Fibroblast of lung (primary cell): ENCODE measurements at regions not wholly inside any gene's neighbourhood (a gene's known extent, or its start where the extent isn't known, plus 50 kb on each side); places are given as distances from the start of the nearest gene placed in this dataset.

ENCODE experiments used
- DNase-seq, 2 donors: peaks; one replicate each; pipeline versions ENCODE4 v3.0.0 to v3.0.0-alpha.2; 2010; ENCODE audit warnings: low read depth in 2 of 2
- H2AFZ ChIP-seq: 2 replicates; pipeline ENCODE4 v1.5.1; 2012; ENCODE audit warnings: low read length, control low read depth, inconsistent platforms
- H3K27ac ChIP-seq: 2 replicates; pipeline ENCODE4 v1.5.1; 2011; ENCODE audit warnings: low read length, control low read depth; ENCODE audit not compliant: insufficient read depth
- H3K27me3 ChIP-seq: 2 replicates; pipeline ENCODE4 v1.5.1; 2011; ENCODE audit warnings: mild to moderate bottlenecking, low read length; ENCODE audit not compliant: control insufficient read depth, insufficient read depth
- H3K36me3 ChIP-seq: 2 replicates; pipeline ENCODE4 v1.5.1; 2011; ENCODE audit warnings: low read length; ENCODE audit not compliant: control insufficient read depth, insufficient read depth
- H3K4me1 ChIP-seq: 2 replicates; pipeline ENCODE4 v1.5.1; 2011; ENCODE audit warnings: low read length; ENCODE audit not compliant: control insufficient read depth, insufficient read depth; ENCODE audit errors: extremely low read depth
- H3K4me2 ChIP-seq: 2 replicates; pipeline ENCODE4 v1.5.1; 2011; ENCODE audit warnings: low read length, control low read depth; ENCODE audit not compliant: insufficient read depth; ENCODE audit errors: extremely low read depth
- H3K4me3 ChIP-seq, 4 experiments: fragments of 200-600 bp in 1 of 4; sonication (generic) in 1 of 4; replicated peaks in 1 of 4; 2 replicates each; pipeline ENCODE4 v1.5.1; 2011 to 2016; ENCODE audit warnings: low read length in 4 of 4, low read depth in 3 of 4, mild to moderate bottlenecking in 3 of 4, control low read depth in 2 of 4, inconsistent platforms in 1 of 4, mixed read lengths in 1 of 4; ENCODE audit not compliant: insufficient read depth in 1 of 4; ENCODE audit errors: control extremely low read depth in 1 of 4
- H3K79me2 ChIP-seq: 2 replicates; pipeline ENCODE4 v1.5.1; 2012; ENCODE audit warnings: mild to moderate bottlenecking, low read length, inconsistent platforms; ENCODE audit not compliant: control insufficient read depth, insufficient read depth
- H3K9ac ChIP-seq: 2 replicates; pipeline ENCODE4 v1.5.1; 2011; ENCODE audit warnings: mild to moderate bottlenecking, low read length, control low read depth; ENCODE audit not compliant: insufficient read depth
- H3K9me3 ChIP-seq: 2 replicates; pipeline ENCODE4 v1.5.1; 2012; ENCODE audit warnings: low read depth, low read length; ENCODE audit not compliant: control insufficient read depth, insufficient read depth
- H4K20me1 ChIP-seq: 2 replicates; pipeline ENCODE4 v1.5.1; 2011; ENCODE audit warnings: low read length; ENCODE audit not compliant: control insufficient read depth, insufficient read depth; ENCODE audit errors: extremely low read depth
- EZH2 ChIP-seq: IDR thresholded peaks from 2 replicates; pipeline ENCODE4 v1.5.1; 2012; ENCODE audit warnings: low read length, control low read depth, mild to moderate bottlenecking; ENCODE audit errors: missing control alignments
- TF ChIP-seq, protein P1 (sequence below), 2 donors: IDR thresholded peaks in 1 of 2; conservative IDR thresholded peaks in 1 of 2; 1 replicate in 1 of 2; 2 replicates in 1 of 2; pipeline ENCODE4 v1.5.1; 2011 to 2012; ENCODE audit warnings: low read length in 2 of 2, control low read depth in 1 of 2, inconsistent platforms in 1 of 2, low read depth in 1 of 2, mild to moderate bottlenecking in 1 of 2

DNA sequence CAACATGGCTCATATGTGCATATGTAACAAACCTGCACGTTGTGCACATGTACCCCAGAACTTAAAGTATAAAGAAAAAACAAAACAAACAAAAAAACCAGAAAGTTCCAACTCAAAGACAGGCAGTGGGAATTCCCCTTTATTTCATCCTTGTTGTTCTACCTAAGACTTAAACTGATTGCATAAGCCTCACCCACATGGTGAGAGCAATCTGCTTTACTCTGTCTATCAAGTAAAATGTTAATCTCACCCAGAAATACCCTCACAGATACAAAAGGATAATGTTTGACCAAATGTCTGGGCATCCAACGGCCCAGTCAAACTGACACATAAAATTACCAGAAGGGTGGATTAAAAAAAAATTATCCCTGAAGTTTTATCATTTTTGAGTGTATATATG lies 190.9 kb upstream of the PLSCR5 start:
- Histone ChIP-seq H3K9ac (no peak overlapping the region), H3K4me1 (no peaks in the 10 kb centered on the region), H3K4me2 (no peak overlapping the region), H2AFZ (no peak overlapping the region), H4K20me1 (no peaks in the 10 kb centered on the region), H3K9me3 (no peaks in the 10 kb centered on the region), H3K79me2 (no peaks in the 10 kb centered on the region), H3K27ac (no peak overlapping the region), H3K27me3 (no peaks in the 10 kb centered on the region), H3K4me3 (no peak overlapping the region), H3K36me3 (no peaks in the 10 kb centered on the region)
- TF ChIP-seq, protein P1, sequence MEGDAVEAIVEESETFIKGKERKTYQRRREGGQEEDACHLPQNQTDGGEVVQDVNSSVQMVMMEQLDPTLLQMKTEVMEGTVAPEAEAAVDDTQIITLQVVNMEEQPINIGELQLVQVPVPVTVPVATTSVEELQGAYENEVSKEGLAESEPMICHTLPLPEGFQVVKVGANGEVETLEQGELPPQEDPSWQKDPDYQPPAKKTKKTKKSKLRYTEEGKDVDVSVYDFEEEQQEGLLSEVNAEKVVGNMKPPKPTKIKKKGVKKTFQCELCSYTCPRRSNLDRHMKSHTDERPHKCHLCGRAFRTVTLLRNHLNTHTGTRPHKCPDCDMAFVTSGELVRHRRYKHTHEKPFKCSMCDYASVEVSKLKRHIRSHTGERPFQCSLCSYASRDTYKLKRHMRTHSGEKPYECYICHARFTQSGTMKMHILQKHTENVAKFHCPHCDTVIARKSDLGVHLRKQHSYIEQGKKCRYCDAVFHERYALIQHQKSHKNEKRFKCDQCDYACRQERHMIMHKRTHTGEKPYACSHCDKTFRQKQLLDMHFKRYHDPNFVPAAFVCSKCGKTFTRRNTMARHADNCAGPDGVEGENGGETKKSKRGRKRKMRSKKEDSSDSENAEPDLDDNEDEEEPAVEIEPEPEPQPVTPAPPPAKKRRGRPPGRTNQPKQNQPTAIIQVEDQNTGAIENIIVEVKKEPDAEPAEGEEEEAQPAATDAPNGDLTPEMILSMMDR (conservative IDR thresholded peaks at IDR 0.05 in 1 of 2, IDR thresholded peaks at IDR 0.05 in 1 of 2; ENCODE audit: low read depth in 1 of 2, low read length in 2 of 2): no peak
- TF ChIP-seq EZH2: no peak
- no peak for DNase-seq

DNA sequence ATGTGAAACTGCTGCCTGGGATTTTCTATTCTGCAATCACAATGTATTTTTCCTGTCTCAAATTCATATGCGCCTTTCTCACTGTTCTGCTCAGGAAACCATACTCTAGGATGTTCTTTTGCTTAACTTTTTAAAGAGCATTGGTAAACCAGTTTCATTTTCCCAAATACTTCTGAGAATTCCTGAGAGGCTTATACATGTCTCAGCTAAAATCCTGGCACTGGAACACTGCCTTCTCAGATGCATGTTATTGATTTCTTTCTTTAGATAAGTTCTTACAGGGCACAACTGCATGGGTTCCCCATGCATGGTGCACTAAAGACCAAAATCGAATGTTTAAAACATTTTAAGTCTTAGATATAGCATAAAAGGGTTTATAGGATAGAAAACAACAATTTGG lies 178.3 kb upstream of the PLSCR5 start:
- Histone ChIP-seq H3K36me3 (no peaks in the 10 kb centered on the region), H2AFZ (no peak overlapping the region), H4K20me1 (no peaks in the 10 kb centered on the region), H3K4me1 (no peaks in the 10 kb centered on the region), H3K27ac (no peak overlapping the region), H3K27me3 (no peaks in the 10 kb centered on the region), H3K9me3 (no peaks in the 10 kb centered on the region), H3K79me2 (no peaks in the 10 kb centered on the region), H3K4me3 (no peak overlapping the region), H3K4me2 (no peak overlapping the region), H3K9ac (no peak overlapping the region)
- TF ChIP-seq EZH2: no peak
- TF ChIP-seq, protein P1 (conservative IDR thresholded peaks at IDR 0.05 in 1 of 2, IDR thresholded peaks at IDR 0.05 in 1 of 2; ENCODE audit: low read depth in 1 of 2, low read length in 2 of 2): no peak
- peak in 1 of 2 donors; percentile 16 for DNase-seq

- Histone ChIP-seq H3K4me3 (no peak overlapping the region), H3K36me3 (no peaks in the 10 kb centered on the region), H3K27ac (no peak overlapping the region), H3K4me1 (no peaks in the 10 kb centered on the region), H3K79me2 (no peaks in the 10 kb centered on the region), H3K27me3 (no peaks in the 10 kb centered on the region), H3K4me2 (no peak overlapping the region), H3K9me3 (no peaks in the 10 kb centered on the region), H2AFZ (no peak overlapping the region), H4K20me1 (no peaks in the 10 kb centered on the region), H3K9ac (no peak overlapping the region)
- TF ChIP-seq, protein P1 (conservative IDR thresholded peaks at IDR 0.05 in 1 of 2, IDR thresholded peaks at IDR 0.05 in 1 of 2; ENCODE audit: low read depth in 1 of 2, low read length in 2 of 2): no peak
- no peak for TF ChIP-seq EZH2
- peak; percentile 27 to 28 for DNase-seq
Observed at GRCh38 chr3:146781606-146782005, 176.5 kb upstream of the PLSCR5 start.
